Esophagus muscularis mucosa (tissue), 4 donors: ENCODE measurements at regions not wholly inside any gene's neighbourhood (a gene's known extent, or its start where the extent isn't known, plus 50 kb on each side); places are given as distances from the start of the nearest gene placed in this dataset.

Source experiments
- DNase-seq: peaks from one replicate; pipeline ENCODE4 v3.0.0-alpha.2; 2017; ENCODE audit errors: extremely low spot score
- H3K27ac ChIP-seq, 4 donors: fragments of 200-600 bp; sonication (generic); replicated peaks in 1 of 4; 1 replicate in 3 of 4; 2 replicates in 1 of 4; pipeline ENCODE4 v1.5.1; 2016 to 2019; ENCODE audit warnings: mild to moderate bottlenecking in 1 of 4
- H3K27me3 ChIP-seq, 4 donors: fragments of 200-600 bp; sonication (generic); one replicate each; pipeline versions ENCODE4 v1.5.1 to v1.6.0; 2016 to 2019
- H3K36me3 ChIP-seq, 4 donors: fragments of 200-600 bp; sonication (generic); one replicate each; pipeline ENCODE4 v1.5.1; 2016 to 2019
- H3K4me1 ChIP-seq, 4 donors: fragments of 200-600 bp; sonication (generic); one replicate each; pipeline ENCODE4 v1.5.1; 2016 to 2019
- H3K4me3 ChIP-seq, 4 donors: fragments of 200-600 bp; sonication (generic); 1 replicate in 2 of 4; 2 replicates in 2 of 4; pipeline ENCODE4 v1.5.1; 2016 to 2019; ENCODE audit warnings: mild to moderate bottlenecking in 4 of 4, moderate library complexity in 1 of 4
- H3K9me3 ChIP-seq, 4 donors: fragments of 200-600 bp; sonication (generic); 1 replicate in 3 of 4; 2 replicates in 1 of 4; pipeline ENCODE4 v1.5.1; 2016 to 2019
- EP300 ChIP-seq: sonication (generic); formaldehyde crosslinking; IDR thresholded peaks from one replicate; pipeline ENCODE4 v1.6.1; 2017; ENCODE audit warnings: antibody characterized with exemption
- POLR2A ChIP-seq: fragments of 450-650 bp; IDR thresholded peaks from one replicate; pipeline ENCODE4 v1.6.1; 2017; ENCODE audit warnings: antibody characterized with exemption, moderate library complexity, mild to moderate bottlenecking, low read depth
- POLR2AphosphoS5 ChIP-seq, 2 donors: sonication (generic); formaldehyde crosslinking; IDR thresholded peaks; one replicate each; pipeline ENCODE4 v1.6.1; 2017; ENCODE audit warnings: antibody characterized with exemption in 2 of 2
- WGBS: methylation state at CpG from one replicate; pipeline ENCODE4 v1.1.5; 2018; 5-methylcytosine and 5-hydroxymethylcytosine counted together
- intact Hi-C: fragments of 100-400 bp; cut with DNase I; formaldehyde crosslinking; loops from one replicate; pipeline ENCODE4 v1.15.1; 2023
- TF ChIP-seq, protein P1 (sequence below), 3 experiments: fragments of 200-600 bp in 2 of 3; fragments of 450-650 bp in 1 of 3; sonication (generic) in 2 of 3; IDR thresholded peaks; one replicate each; pipeline ENCODE4 v1.5.1; 2017 to 2019; ENCODE audit warnings: antibody characterized with exemption in 3 of 3, mild to moderate bottlenecking in 2 of 3, moderate library complexity in 1 of 3

GRCh38 chr10:125513429-125514182 is 169.4 kb downstream of the TEX36 start:
- Histone ChIP-seq H3K27me3 (no peaks in the 10 kb centered on the region), H3K27ac (no peak overlapping the region), H3K4me1 (peaks cover 0 to 9% (median 2%) of the 10 kb centered on the region in 4 donors), H3K9me3 (no peaks in the 10 kb centered on the region), H3K36me3 (no peaks in the 10 kb centered on the region), H3K4me3 (no peak overlapping the region)
- no peak for TF ChIP-seq POLR2A
- TF ChIP-seq POLR2AphosphoS5 (IDR thresholded peaks at IDR 0.05): no peak
- no peak for TF ChIP-seq EP300
- TF ChIP-seq, protein P1, sequence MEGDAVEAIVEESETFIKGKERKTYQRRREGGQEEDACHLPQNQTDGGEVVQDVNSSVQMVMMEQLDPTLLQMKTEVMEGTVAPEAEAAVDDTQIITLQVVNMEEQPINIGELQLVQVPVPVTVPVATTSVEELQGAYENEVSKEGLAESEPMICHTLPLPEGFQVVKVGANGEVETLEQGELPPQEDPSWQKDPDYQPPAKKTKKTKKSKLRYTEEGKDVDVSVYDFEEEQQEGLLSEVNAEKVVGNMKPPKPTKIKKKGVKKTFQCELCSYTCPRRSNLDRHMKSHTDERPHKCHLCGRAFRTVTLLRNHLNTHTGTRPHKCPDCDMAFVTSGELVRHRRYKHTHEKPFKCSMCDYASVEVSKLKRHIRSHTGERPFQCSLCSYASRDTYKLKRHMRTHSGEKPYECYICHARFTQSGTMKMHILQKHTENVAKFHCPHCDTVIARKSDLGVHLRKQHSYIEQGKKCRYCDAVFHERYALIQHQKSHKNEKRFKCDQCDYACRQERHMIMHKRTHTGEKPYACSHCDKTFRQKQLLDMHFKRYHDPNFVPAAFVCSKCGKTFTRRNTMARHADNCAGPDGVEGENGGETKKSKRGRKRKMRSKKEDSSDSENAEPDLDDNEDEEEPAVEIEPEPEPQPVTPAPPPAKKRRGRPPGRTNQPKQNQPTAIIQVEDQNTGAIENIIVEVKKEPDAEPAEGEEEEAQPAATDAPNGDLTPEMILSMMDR (IDR thresholded peaks at IDR 0.05): no peak
- WGBS: 82% methylated on average over 11 of the region's 11 CpGs
- intact Hi-C loops: no loop called here
- DNase-seq: no peak

DNA sequence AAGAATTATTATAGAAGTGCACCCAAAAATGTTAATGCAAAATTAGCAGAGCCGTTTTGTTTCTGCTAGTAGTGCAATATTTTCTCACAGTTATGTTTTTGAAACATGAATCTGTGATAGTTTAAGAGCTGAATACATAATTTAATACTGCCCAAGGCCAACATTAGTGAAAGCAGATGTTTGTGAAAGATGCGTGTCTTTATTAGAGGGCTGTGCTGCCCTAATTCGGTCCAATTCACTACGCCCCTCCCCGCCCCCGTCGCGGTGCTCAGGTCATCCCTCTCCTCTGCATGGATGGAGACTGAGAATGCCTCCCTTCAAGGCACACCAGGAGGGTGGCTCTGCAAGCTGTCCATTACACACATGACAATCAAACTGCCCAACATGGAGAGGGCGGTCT is 172.0 kb downstream of the TEX36 start:
- peaks cover 0 to 9% (median 2%) of the 10 kb centered on the region in 4 donors for H3K4me1 ChIP-seq
- no peaks in the 10 kb centered on the region for H3K27me3 ChIP-seq
- no peak overlapping the region for H3K27ac ChIP-seq
- 80% methylated on average over 9 of the region's 9 CpGs for WGBS
- H3K36me3 ChIP-seq: no peaks in the 10 kb centered on the region
- intact Hi-C loops: no loop called here
- DNase-seq: no peak
- H3K9me3 ChIP-seq: no peaks in the 10 kb centered on the region
- no peak overlapping the region for H3K4me3 ChIP-seq
- TF ChIP-seq, protein P1 (IDR thresholded peaks at IDR 0.05): no peak
- no peak for TF ChIP-seq POLR2A
- no peak for TF ChIP-seq POLR2AphosphoS5 (IDR thresholded peaks at IDR 0.05)
- no peak for TF ChIP-seq EP300

DNA sequence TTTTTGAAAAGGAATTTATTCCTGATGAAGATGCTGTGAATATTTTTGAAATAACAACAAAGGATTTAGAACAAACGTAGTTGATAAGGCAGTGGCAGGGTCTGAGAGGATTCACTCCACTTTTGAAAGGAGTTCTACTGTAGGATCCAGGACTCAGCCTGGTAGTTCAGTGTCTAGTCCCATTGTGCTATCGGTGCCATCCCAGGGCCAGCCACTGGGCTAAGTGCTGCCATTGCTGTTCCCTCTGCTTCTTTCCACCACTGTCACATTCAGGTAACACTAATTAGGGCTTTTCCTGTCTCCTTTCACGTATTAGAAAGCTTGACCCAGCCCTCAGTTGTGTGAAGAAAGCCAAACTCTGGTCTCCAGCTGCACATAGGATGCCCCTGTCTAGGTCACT is 177.3 kb downstream of the TEX36 start:
- Histone ChIP-seq H3K27ac (no peak overlapping the region), H3K27me3 (no peaks in the 10 kb centered on the region), H3K4me3 (no peak overlapping the region), H3K36me3 (no peaks in the 10 kb centered on the region), H3K9me3 (no peaks in the 10 kb centered on the region), H3K4me1 (no peaks in the 10 kb centered on the region)
- 83% methylated on average over 3 of the region's 3 CpGs for WGBS
- DNase-seq: no peak
- intact Hi-C loops: no loop called here
- TF ChIP-seq EP300 (no peak), POLR2A (no peak), POLR2AphosphoS5 (IDR thresholded peaks at IDR 0.05) (no peak)
- TF ChIP-seq, protein P1 (IDR thresholded peaks at IDR 0.05): no peak

DNA sequence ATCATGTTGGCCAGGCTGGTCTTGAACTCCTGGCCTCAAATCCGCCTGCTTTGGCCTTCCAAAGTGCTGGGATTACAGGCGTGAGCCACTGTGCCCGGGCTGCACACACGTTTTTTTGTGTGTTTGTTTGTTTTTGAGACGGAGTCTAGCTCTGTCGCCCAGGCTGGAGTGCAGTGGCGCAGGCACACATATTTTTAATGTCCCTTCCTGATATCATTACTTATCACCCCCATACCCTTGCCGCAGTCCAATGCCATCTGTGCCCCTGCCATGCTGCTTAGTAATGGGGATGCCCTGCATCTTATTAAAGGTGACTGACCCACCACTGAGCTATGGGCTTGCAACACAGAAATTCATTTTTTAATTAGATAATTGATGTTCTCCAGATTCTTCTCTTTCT is 180.7 kb downstream of the TEX36 start:
- H3K4me1 ChIP-seq: no peaks in the 10 kb centered on the region
- no peaks in the 10 kb centered on the region for H3K27me3 ChIP-seq
- 94% methylated on average over 8 of the region's 8 CpGs for WGBS
- no peaks in the 10 kb centered on the region for H3K36me3 ChIP-seq
- DNase-seq: no peak
- no peak for TF ChIP-seq POLR2A
- no peak for TF ChIP-seq POLR2AphosphoS5 (IDR thresholded peaks at IDR 0.05)
- no peak for TF ChIP-seq EP300
- TF ChIP-seq, protein P1 (IDR thresholded peaks at IDR 0.05): no peak
- H3K4me3 ChIP-seq: no peak overlapping the region
- intact Hi-C loops: no loop called here
- H3K27ac ChIP-seq: no peak overlapping the region
- no peaks in the 10 kb centered on the region for H3K9me3 ChIP-seq

- no peak overlapping the region for H3K4me3 ChIP-seq
- no peaks in the 10 kb centered on the region for H3K4me1 ChIP-seq
- no peak for DNase-seq
- no peaks in the 10 kb centered on the region for H3K36me3 ChIP-seq
- no peaks in the 10 kb centered on the region for H3K9me3 ChIP-seq
- TF ChIP-seq POLR2A (no peak), POLR2AphosphoS5 (IDR thresholded peaks at IDR 0.05) (no peak), EP300 (no peak)
- TF ChIP-seq, protein P1 (IDR thresholded peaks at IDR 0.05): no peak
- intact Hi-C loops: no loop called here
- WGBS: 89% methylated on average over 4 of the region's 4 CpGs
- H3K27ac ChIP-seq: no peak overlapping the region
- no peaks in the 10 kb centered on the region for H3K27me3 ChIP-seq
These were observed 187.6 kb downstream of the TEX36 start for GRCh38 chr10:125495386-125495785.
